Osteoblast (primary cell): ENCODE measurements at regions not wholly inside any gene's neighbourhood (a gene's known extent, or its start where the extent isn't known, plus 50 kb on each side); places are given as distances from the start of the nearest gene placed in this dataset.

ENCODE experiments used
- DNase-seq: peaks from one replicate; pipeline ENCODE4 v3.0.0; 2011; ENCODE audit warnings: low spot score, mixed read lengths; ENCODE audit not compliant: insufficient read length; ENCODE audit errors: missing footprints
- H2AFZ ChIP-seq: 2 replicates; pipeline ENCODE4 v1.6.0; 2011; ENCODE audit warnings: mild to moderate bottlenecking, low read length
- H3K27ac ChIP-seq: 2 replicates; pipeline ENCODE4 v1.5.1; 2011; ENCODE audit warnings: mild to moderate bottlenecking, low read depth, low read length, moderate library complexity
- H3K27me3 ChIP-seq: 2 replicates; pipeline ENCODE4 v1.6.0; 2012; ENCODE audit warnings: mild to moderate bottlenecking, control low read depth, inconsistent platforms, low read length, moderate library complexity; ENCODE audit not compliant: insufficient read depth
- H3K36me3 ChIP-seq: 2 replicates; pipeline ENCODE4 v1.5.1; 2011; ENCODE audit warnings: mild to moderate bottlenecking, low read length, control low read depth, moderate library complexity; ENCODE audit not compliant: insufficient read depth
- H3K4me1 ChIP-seq: 2 replicates; pipeline ENCODE4 v1.5.1; 2011; ENCODE audit warnings: mild to moderate bottlenecking, low read length, control low read depth, moderate library complexity; ENCODE audit not compliant: insufficient read depth
- H3K4me2 ChIP-seq: 2 replicates; pipeline ENCODE4 v1.6.0; 2011; ENCODE audit warnings: mild to moderate bottlenecking, low read length; ENCODE audit not compliant: insufficient read depth
- H3K4me3 ChIP-seq: fragments of 200-600 bp; sonication (generic); 3 replicates; pipeline ENCODE4 v1.5.1; 2012; ENCODE audit warnings: mild to moderate bottlenecking, low read length, inconsistent platforms; ENCODE audit not compliant: insufficient read depth
- H3K79me2 ChIP-seq: 2 replicates; pipeline ENCODE4 v1.6.0; 2012; ENCODE audit warnings: mild to moderate bottlenecking, low read length, control low read depth, inconsistent platforms; ENCODE audit not compliant: insufficient read depth
- H3K9me3 ChIP-seq: 2 replicates; pipeline ENCODE4 v1.5.1; 2011; ENCODE audit warnings: low read depth, low read length, control low read depth
- H4K20me1 ChIP-seq: 2 replicates; pipeline ENCODE4 v1.6.0; 2012; ENCODE audit warnings: mild to moderate bottlenecking, low read length, control low read depth; ENCODE audit not compliant: insufficient read depth
- CTCF ChIP-seq: IDR thresholded peaks from 2 replicates; pipeline ENCODE4 v1.5.1; 2011; ENCODE audit warnings: mild to moderate bottlenecking, low read depth, low read length, moderate library complexity; ENCODE audit errors: extremely low read depth

DNA sequence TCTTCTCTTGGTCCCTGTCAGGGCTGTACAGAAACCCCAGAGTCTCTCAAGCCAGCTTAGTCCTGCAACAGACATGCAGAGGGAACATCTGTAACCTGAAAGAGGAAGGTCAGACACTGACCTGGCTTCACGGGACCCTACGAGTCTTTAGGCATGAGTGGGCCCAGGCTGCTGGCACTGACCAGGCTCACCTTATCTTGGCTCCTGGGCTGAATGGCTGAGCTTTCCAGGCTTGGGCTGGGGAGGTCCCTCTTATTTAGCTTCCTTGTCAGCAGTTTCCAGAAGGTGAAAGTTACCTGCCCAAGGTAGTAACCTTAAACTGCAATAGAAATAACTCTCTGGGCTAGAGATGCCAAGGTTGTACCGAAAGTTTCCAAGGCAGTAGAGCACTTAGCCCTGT is 58.4 kb upstream of the FUT8 start:
- Histone ChIP-seq H3K4me3 (no peak overlapping the region), H3K27ac (no peak overlapping the region), H3K4me1 (peaks cover 9% of the 10 kb centered on the region), H3K79me2 (no peaks in the 10 kb centered on the region), H4K20me1 (no peaks in the 10 kb centered on the region), H3K36me3 (no peaks in the 10 kb centered on the region), H3K9me3 (no peaks in the 10 kb centered on the region), H3K27me3 (no peaks in the 10 kb centered on the region), H2AFZ (no peak overlapping the region), H3K4me2 (no peak overlapping the region)
- no peak for TF ChIP-seq CTCF
- DNase-seq: no peak

DNA sequence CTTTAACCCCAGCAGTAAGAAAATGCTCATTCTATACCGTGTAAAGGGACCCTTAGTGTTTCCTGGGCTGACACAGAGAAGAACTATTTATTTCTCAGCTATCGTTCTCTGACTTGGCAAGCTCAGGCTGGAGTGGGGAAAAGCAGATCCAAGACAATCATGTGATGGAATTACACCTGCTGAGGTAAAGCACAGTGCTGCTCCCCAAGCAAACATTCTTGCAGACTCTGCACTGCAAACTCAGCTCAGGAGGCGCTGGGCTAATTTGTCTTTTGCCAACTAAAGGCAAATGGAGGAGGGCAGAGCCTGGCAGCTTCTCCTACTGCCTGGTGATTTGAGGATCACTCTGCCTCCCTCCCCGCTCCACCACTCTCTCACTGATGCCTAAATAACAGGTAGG is 57.8 kb upstream of the FUT8 start:
- no peak for TF ChIP-seq CTCF
- H4K20me1 ChIP-seq: no peaks in the 10 kb centered on the region
- DNase-seq: no peak
- no peaks in the 10 kb centered on the region for H3K9me3 ChIP-seq
- H3K4me3 ChIP-seq: no peak overlapping the region
- no peaks in the 10 kb centered on the region for H3K27me3 ChIP-seq
- H2AFZ ChIP-seq: no peak overlapping the region
- H3K79me2 ChIP-seq: no peaks in the 10 kb centered on the region
- H3K36me3 ChIP-seq: no peaks in the 10 kb centered on the region
- H3K4me1 ChIP-seq: peaks cover 9% of the 10 kb centered on the region
- no peak overlapping the region for H3K27ac ChIP-seq
- no peak overlapping the region for H3K4me2 ChIP-seq

- H3K4me2 ChIP-seq: peak overlapping the region; percentile 13
- peak overlapping the region; percentile 46 for H3K27ac ChIP-seq
- H4K20me1 ChIP-seq: no peaks in the 10 kb centered on the region
- H3K4me1 ChIP-seq: peaks cover 9% of the 10 kb centered on the region
- no peaks in the 10 kb centered on the region for H3K36me3 ChIP-seq
- H3K4me3 ChIP-seq: no peak overlapping the region
- no peak for TF ChIP-seq CTCF
- no peaks in the 10 kb centered on the region for H3K9me3 ChIP-seq
- peak; percentile 83 for DNase-seq
- H3K79me2 ChIP-seq: no peaks in the 10 kb centered on the region
- H2AFZ ChIP-seq: no peak overlapping the region
- no peaks in the 10 kb centered on the region for H3K27me3 ChIP-seq
Measured at GRCh38 chr14:65356327-65356836, 56.1 kb upstream of the FUT8 start.

- no peak for DNase-seq
- Histone ChIP-seq H3K79me2 (no peaks in the 10 kb centered on the region), H3K36me3 (no peaks in the 10 kb centered on the region), H3K27ac (peak overlapping the region; percentile 46), H3K4me1 (peaks cover 10% of the 10 kb centered on the region), H3K27me3 (no peaks in the 10 kb centered on the region), H3K4me2 (no peak overlapping the region), H3K9me3 (no peaks in the 10 kb centered on the region), H2AFZ (no peak overlapping the region), H3K4me3 (no peak overlapping the region), H4K20me1 (no peaks in the 10 kb centered on the region)
- TF ChIP-seq CTCF: no peak
Measured at GRCh38 chr14:65357113-65357512, 55.4 kb upstream of the FUT8 start.
